EL (cell line): ENCODE measurements at regions not wholly inside any gene's neighbourhood (a gene's known extent, or its start where the extent isn't known, plus 50 kb on each side); places are given as distances from the start of the nearest gene placed in this dataset.
A peak's percentile ranks its signal among the peaks of the same experiment; 100 is the strongest.

Source experiments
- DNase-seq: peaks from one replicate; pipeline ENCODE4 v3.0.0-alpha.2; 2016

GRCh38 chr6:137763436-137763835 lies 103.6 kb upstream of the TNFAIP3 start:
- DNase-seq = no peak

- no peak for DNase-seq
Observed at GRCh38 chr6:137763886-137764285, 103.2 kb upstream of the TNFAIP3 start.

GRCh38 chr6:137764464-137764863 lies 102.6 kb upstream of the TNFAIP3 start:
- DNase-seq = peak; percentile 79

- DNase-seq = no peak
Observed at GRCh38 chr6:137765059-137765458, 102.0 kb upstream of the TNFAIP3 start.

GRCh38 chr6:137766596-137767370 lies 100.3 kb upstream of the TNFAIP3 start:
- DNase-seq = no peak

GRCh38 chr6:137767465-137767864 lies 99.6 kb upstream of the TNFAIP3 start:
- DNase-seq = no peak

- peak; percentile 70 for DNase-seq
Observed at GRCh38 chr6:137767911-137768690, 99.0 kb upstream of the TNFAIP3 start.

GRCh38 chr6:137768935-137769334 lies 98.1 kb upstream of the TNFAIP3 start:
- DNase-seq = no peak

- no peak for DNase-seq
Observed at GRCh38 chr6:137769797-137770362, 97.2 kb upstream of the TNFAIP3 start.

GRCh38 chr6:137772541-137773250 lies 94.4 kb upstream of the TNFAIP3 start:
- DNase-seq = no peak

- DNase-seq = no peak
Observed at GRCh38 chr6:137775227-137775626, 91.8 kb upstream of the TNFAIP3 start.

- DNase-seq = no peak
Observed at GRCh38 chr6:137775720-137776119, 91.3 kb upstream of the TNFAIP3 start.

GRCh38 chr6:137776256-137776655 lies 90.8 kb upstream of the TNFAIP3 start:
- DNase-seq = no peak

GRCh38 chr6:137776786-137777686 lies 90.0 kb upstream of the TNFAIP3 start:
- no peak for DNase-seq

GRCh38 chr6:137777687-137778075 lies 89.4 kb upstream of the TNFAIP3 start:
- no peak for DNase-seq

- no peak for DNase-seq
Observed at GRCh38 chr6:137779982-137780381, 87.1 kb upstream of the TNFAIP3 start.

GRCh38 chr6:137780447-137781034 lies 86.5 kb upstream of the TNFAIP3 start:
- no peak for DNase-seq

- DNase-seq = no peak
Observed at GRCh38 chr6:137781639-137782038, 85.4 kb upstream of the TNFAIP3 start.

GRCh38 chr6:137782166-137783039 lies 84.7 kb upstream of the TNFAIP3 start:
- DNase-seq = no peak

GRCh38 chr6:137783710-137784109 lies 83.3 kb upstream of the TNFAIP3 start:
- no peak for DNase-seq

GRCh38 chr6:137784583-137784982 lies 82.5 kb upstream of the TNFAIP3 start:
- no peak for DNase-seq
